ENCODE measurements at regions not wholly inside any gene's neighbourhood (a gene's known extent, or its start where the extent isn't known, plus 50 kb on each side); places are given as distances from the start of the nearest gene placed in this dataset.
A peak's percentile ranks its signal among the peaks of the same experiment; 100 is the strongest.
"Not testable (repeated sequence)": the region's sequence is repeated elsewhere in the genome, so short reads cannot be mapped to it uniquely, and the experiment has no call there.

DNA sequence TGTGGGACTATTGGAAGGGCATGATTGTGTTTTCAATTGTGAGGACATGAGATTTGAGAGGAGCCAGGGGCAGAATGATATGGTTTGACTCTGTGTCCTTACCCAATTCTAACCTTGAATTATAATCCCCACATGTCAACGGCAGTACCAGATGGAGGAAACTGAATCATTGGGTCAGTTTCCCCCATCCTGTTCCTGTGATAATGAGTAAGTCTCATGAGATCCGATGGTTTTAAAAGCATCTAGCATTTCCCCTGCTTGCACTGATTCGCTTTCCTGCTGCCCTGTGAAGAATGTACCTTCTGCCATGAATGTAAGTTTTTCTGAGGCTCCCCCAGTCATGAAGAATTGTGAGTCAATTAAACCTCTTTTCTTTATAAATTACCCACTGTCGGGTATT is 1367.1 kb downstream of the XPNPEP1 start:
- Mint-ChIP-seq H3K4me1 (ENCODE audit: low read depth, unreplicated experiment) (no peaks in the 10 kb centered on the region), H3K4me3 (ENCODE audit: unreplicated experiment) (no peak overlapping the region), H3K27ac (ENCODE audit: unreplicated experiment) (no peak overlapping the region), H3K27me3 (ENCODE audit: insufficient read depth, unreplicated experiment) (no peaks in the 10 kb centered on the region), H3K36me3 (ENCODE audit: insufficient read depth, unreplicated experiment) (no peaks in the 10 kb centered on the region), H3K9me3 (ENCODE audit: unreplicated experiment) (peaks cover 17% of the 10 kb centered on the region)
- DNase-seq: no peak
- ChIA-PET POLR2A (no interaction called here), CTCF (no interaction called here)
- no peaks in the 10 kb centered on the region for H3K27me3 ChIP-seq (replicated peaks; ENCODE audit: control insufficient read depth, insufficient read depth, low read length)
- TF ChIP-seq, protein P1, sequence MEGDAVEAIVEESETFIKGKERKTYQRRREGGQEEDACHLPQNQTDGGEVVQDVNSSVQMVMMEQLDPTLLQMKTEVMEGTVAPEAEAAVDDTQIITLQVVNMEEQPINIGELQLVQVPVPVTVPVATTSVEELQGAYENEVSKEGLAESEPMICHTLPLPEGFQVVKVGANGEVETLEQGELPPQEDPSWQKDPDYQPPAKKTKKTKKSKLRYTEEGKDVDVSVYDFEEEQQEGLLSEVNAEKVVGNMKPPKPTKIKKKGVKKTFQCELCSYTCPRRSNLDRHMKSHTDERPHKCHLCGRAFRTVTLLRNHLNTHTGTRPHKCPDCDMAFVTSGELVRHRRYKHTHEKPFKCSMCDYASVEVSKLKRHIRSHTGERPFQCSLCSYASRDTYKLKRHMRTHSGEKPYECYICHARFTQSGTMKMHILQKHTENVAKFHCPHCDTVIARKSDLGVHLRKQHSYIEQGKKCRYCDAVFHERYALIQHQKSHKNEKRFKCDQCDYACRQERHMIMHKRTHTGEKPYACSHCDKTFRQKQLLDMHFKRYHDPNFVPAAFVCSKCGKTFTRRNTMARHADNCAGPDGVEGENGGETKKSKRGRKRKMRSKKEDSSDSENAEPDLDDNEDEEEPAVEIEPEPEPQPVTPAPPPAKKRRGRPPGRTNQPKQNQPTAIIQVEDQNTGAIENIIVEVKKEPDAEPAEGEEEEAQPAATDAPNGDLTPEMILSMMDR (IDR thresholded peaks at IDR 0.05; ENCODE audit: insufficient read depth in 1 of 2, low read depth in 1 of 2, low read length in 1 of 2, severe bottlenecking in 1 of 2, unreplicated experiment in 1 of 2): no peak
- no TSS peak for BruUV-seq (replicated peaks)
- intact Hi-C loops (cut with micrococcal nuclease; ENCODE audit: unreplicated experiment): no loop called here
- no peaks in the 10 kb centered on the region for H3K4me1 ChIP-seq
- no peaks in the 10 kb centered on the region for H3K9me3 ChIP-seq
- no peaks in the 10 kb centered on the region for H3K36me3 ChIP-seq (ENCODE audit: control insufficient read depth, insufficient read depth, low read length)
- no peak overlapping the region for H3K4me3 ChIP-seq (ENCODE audit: low read depth, low read length)

DNA sequence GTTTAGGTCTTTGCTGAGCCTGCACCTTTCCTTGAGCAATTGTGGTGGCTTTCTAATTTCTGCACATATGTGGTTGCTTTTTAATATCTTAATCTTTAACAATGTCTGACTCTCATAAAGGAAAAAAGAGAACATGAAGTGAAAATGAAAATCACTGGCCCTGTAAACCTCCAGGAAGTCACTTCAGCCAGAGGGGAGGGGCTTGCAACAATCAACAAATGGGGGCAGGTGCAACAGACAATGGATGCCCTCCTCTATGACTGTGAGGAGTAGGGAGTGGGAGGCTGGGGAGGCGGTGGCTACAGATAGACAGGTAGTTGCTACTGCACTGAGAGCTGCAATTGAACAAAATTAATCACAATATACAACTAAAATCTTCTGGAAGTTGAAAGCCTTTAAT is 1377.4 kb downstream of the XPNPEP1 start:
- POLR2A ChIA-PET: no interaction called here
- CTCF ChIA-PET: no interaction called here

DNA sequence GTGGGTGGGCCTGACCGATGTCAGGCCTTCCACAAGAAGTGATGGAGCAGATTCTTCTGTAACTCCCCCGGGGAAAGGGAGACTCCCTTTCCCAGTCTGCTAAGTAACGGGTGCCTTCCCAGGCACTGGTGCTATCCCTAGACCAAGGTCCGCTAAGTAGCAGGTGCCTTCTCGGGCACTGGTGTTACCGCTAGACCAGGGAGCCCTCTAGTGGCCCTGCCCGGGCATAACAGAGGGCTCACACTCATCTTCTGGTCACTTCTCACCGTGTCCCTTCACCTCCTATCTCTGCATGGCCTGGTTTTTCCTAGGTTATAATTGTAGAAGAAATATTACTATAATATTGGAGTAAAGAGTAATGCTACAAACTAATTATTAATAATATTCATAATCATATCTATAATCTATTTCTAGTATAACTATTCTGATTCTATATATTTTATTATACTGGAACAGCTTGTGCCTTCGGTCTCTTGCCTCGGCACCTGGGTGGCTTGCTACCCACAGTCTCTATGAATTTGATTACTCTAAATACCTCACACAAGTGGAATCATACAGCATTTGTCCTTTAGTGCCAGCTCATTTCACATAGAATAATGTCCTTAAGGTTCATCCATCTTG is 1378.7 kb downstream of the XPNPEP1 start:
- H3K9me3 ChIP-seq: no peaks in the 10 kb centered on the region
- no peak overlapping the region for H3K4me3 ChIP-seq (ENCODE audit: low read depth, low read length)
- H3K4me1 ChIP-seq: no peaks in the 10 kb centered on the region
- CTCF ChIA-PET: no interaction called here
- Mint-ChIP-seq H3K36me3 (ENCODE audit: insufficient read depth, unreplicated experiment) (no peaks in the 10 kb centered on the region), H3K27ac (ENCODE audit: unreplicated experiment) (no peak overlapping the region), H3K4me1 (ENCODE audit: low read depth, unreplicated experiment) (no peaks in the 10 kb centered on the region), H3K9me3 (ENCODE audit: unreplicated experiment) (no peaks in the 10 kb centered on the region), H3K4me3 (ENCODE audit: unreplicated experiment) (no peak overlapping the region), H3K27me3 (ENCODE audit: insufficient read depth, unreplicated experiment) (no peaks in the 10 kb centered on the region)
- peak; percentile 66 to 81 for DNase-seq
- H3K27me3 ChIP-seq (replicated peaks; ENCODE audit: control insufficient read depth, insufficient read depth, low read length): no peaks in the 10 kb centered on the region
- TF ChIP-seq, protein P1 (IDR thresholded peaks at IDR 0.05; ENCODE audit: insufficient read depth in 1 of 2, low read depth in 1 of 2, low read length in 1 of 2, severe bottlenecking in 1 of 2, unreplicated experiment in 1 of 2): peak; percentile 93 to 97
- intact Hi-C loops (cut with micrococcal nuclease; ENCODE audit: unreplicated experiment): loop anchor here (1.0 to 10.0 kb wide), 7 partner anchors 54 to 1310 kb away; no protein-coding TSS in a partner anchor
- POLR2A ChIA-PET: no interaction called here
- no TSS peak for BruUV-seq (replicated peaks)
- H3K36me3 ChIP-seq (ENCODE audit: control insufficient read depth, insufficient read depth, low read length): no peaks in the 10 kb centered on the region

More for the DNA sequence above, 1377.4 kb downstream of the XPNPEP1 start:
- no TSS peak for BruUV-seq (replicated peaks)
- intact Hi-C loops (cut with micrococcal nuclease; ENCODE audit: unreplicated experiment): loop anchor here (2.0 to 10.0 kb wide), 4 partner anchors 239 to 1309 kb away; no protein-coding TSS in a partner anchor
- Mint-ChIP-seq H3K27me3 (ENCODE audit: insufficient read depth, unreplicated experiment) (no peaks in the 10 kb centered on the region), H3K4me1 (ENCODE audit: low read depth, unreplicated experiment) (no peaks in the 10 kb centered on the region), H3K4me3 (ENCODE audit: unreplicated experiment) (no peak overlapping the region), H3K27ac (ENCODE audit: unreplicated experiment) (no peak overlapping the region), H3K36me3 (ENCODE audit: insufficient read depth, unreplicated experiment) (no peaks in the 10 kb centered on the region), H3K9me3 (ENCODE audit: unreplicated experiment) (no peaks in the 10 kb centered on the region)
- DNase-seq: no peak
- TF ChIP-seq, protein P1 (IDR thresholded peaks at IDR 0.05; ENCODE audit: insufficient read depth in 1 of 2, low read depth in 1 of 2, low read length in 1 of 2, severe bottlenecking in 1 of 2, unreplicated experiment in 1 of 2): no peak
- Histone ChIP-seq H3K9me3 (no peaks in the 10 kb centered on the region), H3K27me3 (replicated peaks; ENCODE audit: control insufficient read depth, insufficient read depth, low read length) (no peaks in the 10 kb centered on the region), H3K4me1 (no peaks in the 10 kb centered on the region), H3K36me3 (ENCODE audit: control insufficient read depth, insufficient read depth, low read length) (no peaks in the 10 kb centered on the region), H3K4me3 (ENCODE audit: low read depth, low read length) (no peak overlapping the region)

DNA sequence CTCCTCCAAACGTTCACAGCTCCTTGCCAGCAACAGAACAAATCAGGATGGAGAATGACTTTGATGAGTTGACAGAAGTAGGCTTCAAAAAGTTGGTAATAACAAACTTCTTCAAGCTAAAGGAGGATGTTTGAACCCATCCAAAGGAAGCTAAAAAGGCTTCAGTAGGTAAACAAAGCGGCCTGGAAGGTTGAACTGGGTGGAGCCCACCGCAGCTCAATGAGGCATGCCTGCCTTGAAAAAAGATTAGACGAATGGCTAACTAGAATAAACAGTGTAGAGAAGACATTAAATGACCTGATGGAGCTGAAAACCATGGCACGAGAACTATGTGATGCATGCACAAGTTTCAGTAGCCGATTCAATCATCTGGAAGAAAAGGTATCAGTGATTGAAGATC is 1369.0 kb upstream of the SORCS1 start:
- DNase-seq; H3K4me3 Mint-ChIP-seq (ENCODE audit: unreplicated experiment); H3K27me3 Mint-ChIP-seq (ENCODE audit: insufficient read depth, unreplicated experiment); H3K4me3 ChIP-seq (ENCODE audit: low read depth, low read length); H3K27me3 ChIP-seq (replicated peaks; ENCODE audit: control insufficient read depth, insufficient read depth, low read length); H3K4me1 Mint-ChIP-seq (ENCODE audit: low read depth, unreplicated experiment); POLR2A ChIA-PET; intact Hi-C loops (cut with micrococcal nuclease; ENCODE audit: unreplicated experiment); CTCF ChIA-PET; H3K9me3 ChIP-seq; H3K4me1 ChIP-seq; H3K27ac Mint-ChIP-seq (ENCODE audit: unreplicated experiment); H3K36me3 ChIP-seq (ENCODE audit: control insufficient read depth, insufficient read depth, low read length); BruUV-seq (replicated peaks); H3K36me3 Mint-ChIP-seq (ENCODE audit: insufficient read depth, unreplicated experiment): not testable (repeated sequence)
- H3K9me3 Mint-ChIP-seq (ENCODE audit: unreplicated experiment): peaks cover 20% of the 10 kb centered on the region
